K562 (cell line): ENCODE measurements at regions not wholly inside any gene's neighbourhood (a gene's known extent, or its start where the extent isn't known, plus 50 kb on each side); places are given as distances from the start of the nearest gene placed in this dataset.

Experiments
- ATAC-seq: fragments of 200-7000 bp; cut with Tn5 transposase; 3 replicates; pipeline ENCODE4 v1.9.1; 2020; ENCODE audit warnings: moderate library complexity
- BruUV-seq: library from RNA; stranded (reverse); fragments of 400-500 nt; replicated peaks from 2 replicates; lab custom pipeline; 2021; lab: Mats Ljungman, UMichigan
- CTCF ChIA-PET: fragments of 300-600 bp; formaldehyde crosslinking; extraction: SDS; loops from one replicate; lab custom pipeline; 2021; ENCODE audit warnings: low intra/inter-chr PET ratio; lab: Yijun Ruan, JAX
- POLR2A ChIA-PET: fragments of 300-600, 350-650 bp; sonication (Branson Sonifier 250); formaldehyde crosslinking; extraction: SDS; loops from one replicate; lab custom pipeline; 2021; ENCODE audit warnings: antibody characterized with exemption, inconsistent platforms; lab: Yijun Ruan, JAX
- DNase-seq, 4 experiments: peaks; one replicate each; pipeline versions ENCODE4 v3.0.0 to v3.0.0-alpha.2; 2011 to 2018; ENCODE audit warnings: low spot score in 3 of 4, mixed read lengths in 3 of 4; ENCODE audit errors: extremely low read depth in 1 of 4
- FAIRE-seq: peaks from 2 replicates; lab custom pipeline; 2011; peaks lifted over from hg19 to GRCh38; lab: Jason Lieb, UNC
- H2AFZ ChIP-seq: 2 replicates; pipeline ENCODE4 v1.6.0; 2011; ENCODE audit warnings: low read depth, low read length, control low read depth, inconsistent platforms
- H3K27ac ChIP-seq: fragments of 200-600 bp; 3 replicates; pipeline ENCODE4 v1.8.0; 2011; ENCODE audit warnings: low read depth, mild to moderate bottlenecking, control low read depth, inconsistent platforms, low read length, moderate library complexity, mixed read lengths; ENCODE audit errors: extremely low read depth
- H3K27me3 ChIP-seq, 2 experiments: fragments of 300-600 bp in 1 of 2; 2 replicates in 1 of 2; 3 replicates in 1 of 2; pipeline versions ENCODE4 v1.6.0 to v1.8.0; 2011; ENCODE audit warnings: inconsistent platforms in 2 of 2, low read length in 2 of 2, mild to moderate bottlenecking in 1 of 2, mixed read lengths in 1 of 2, moderate library complexity in 1 of 2; ENCODE audit not compliant: control insufficient read depth in 2 of 2, insufficient read depth in 2 of 2
- H3K36me3 ChIP-seq: fragments of 300-600 bp; 3 replicates; pipeline ENCODE4 v1.8.0; 2011; ENCODE audit warnings: mild to moderate bottlenecking, low read length, inconsistent platforms; ENCODE audit not compliant: control insufficient read depth, insufficient read depth
- H3K4me1 ChIP-seq, 2 experiments: fragments of 200-600 bp in 1 of 2; replicated peaks in 1 of 2; 2 replicates in 1 of 2; 3 replicates in 1 of 2; pipeline versions ENCODE4 v1.5.1 to v1.8.0; 2011; ENCODE audit warnings: inconsistent platforms in 2 of 2, low read length in 2 of 2, mild to moderate bottlenecking in 1 of 2, mixed read lengths in 1 of 2, moderate library complexity in 1 of 2; ENCODE audit not compliant: control insufficient read depth in 2 of 2, insufficient read depth in 2 of 2
- H3K4me2 ChIP-seq: 2 replicates; pipeline ENCODE4 v1.6.1; 2011; ENCODE audit warnings: low read length, control low read depth, inconsistent platforms, mixed read lengths; ENCODE audit not compliant: insufficient read depth
- H3K4me3 ChIP-seq: fragments of 200-600 bp; sonication (generic), shearing (Covaris generic); 2 replicates; pipeline ENCODE4 v1.5.1; 2016; ENCODE audit warnings: control low read depth, inconsistent platforms
- H3K79me2 ChIP-seq: fragments of 200-600 bp; 3 replicates; pipeline ENCODE4 v1.8.0; 2011; ENCODE audit warnings: low read length, inconsistent platforms; ENCODE audit not compliant: control insufficient read depth, insufficient read depth
- H3K9ac ChIP-seq, 2 experiments: 2 replicates each; pipeline versions ENCODE4 v1.6.0 to v1.6.1; 2011; ENCODE audit warnings: low read depth in 2 of 2, low read length in 2 of 2, control low read depth in 1 of 2, inconsistent platforms in 1 of 2, mild to moderate bottlenecking in 1 of 2, mixed read lengths in 1 of 2; ENCODE audit not compliant: insufficient read depth in 1 of 2
- H3K9me1 ChIP-seq: one replicate; pipeline ENCODE4 v1.6.0; 2011; ENCODE audit warnings: inconsistent platforms, mild to moderate bottlenecking, low read length, moderate library complexity; ENCODE audit not compliant: control insufficient read depth, insufficient read depth
- H3K9me3 ChIP-seq: replicated peaks from 2 replicates; pipeline ENCODE4 v1.5.1; 2011; ENCODE audit warnings: low read depth, low read length, inconsistent platforms; ENCODE audit not compliant: control insufficient read depth, insufficient read depth
- H4K20me1 ChIP-seq: replicated peaks from 2 replicates; pipeline ENCODE4 v1.6.1; 2011; ENCODE audit warnings: low read length, inconsistent platforms, mixed read lengths; ENCODE audit not compliant: control insufficient read depth, insufficient read depth
- ARID1B ChIP-seq: fragments of 450-650 bp; IDR thresholded peaks from 2 replicates; pipeline ENCODE4 v1.6.1; 2016; ENCODE audit warnings: antibody characterized with exemption, mild to moderate bottlenecking, inconsistent platforms
- BRF1 ChIP-seq: IDR thresholded peaks from 3 replicates; pipeline ENCODE4 v1.6.1; 2011; ENCODE audit warnings: borderline replicate concordance, mild to moderate bottlenecking; ENCODE audit not compliant: insufficient read length; ENCODE audit errors: extremely low read depth
- CREM ChIP-seq: IDR thresholded peaks from 2 replicates; pipeline ENCODE4 v1.6.1; 2014; ENCODE audit warnings: antibody characterized with exemption, low read depth
- EP400 ChIP-seq: fragments of 450-650 bp; IDR thresholded peaks from 2 replicates; pipeline ENCODE4 v1.6.1; 2017; ENCODE audit warnings: antibody characterized with exemption, mild to moderate bottlenecking, moderate library complexity
- HCFC1 ChIP-seq: IDR thresholded peaks from 2 replicates; pipeline ENCODE4 v1.6.1; 2012; ENCODE audit warnings: low read depth, low read length, improper control_type of control experiment
- KLF6 ChIP-seq: fragments of 250-450 bp; sonication (Bioruptor Pico); IDR thresholded peaks from 2 replicates; pipeline ENCODE4 v1.4.0; 2020; ENCODE audit warnings: mild to moderate bottlenecking, moderate library complexity, borderline replicate concordance
- PRPF4 ChIP-seq: fragments of 200-400 bp; formaldehyde crosslinking; IDR thresholded peaks from one replicate; pipeline ENCODE4 v1.6.1; 2017; ENCODE audit warnings: low read length, low read depth, mild to moderate bottlenecking; ENCODE audit not compliant: insufficient read depth, poor library complexity, severe bottlenecking
- U2AF2 ChIP-seq: fragments of 200-400 bp; formaldehyde crosslinking; optimal IDR thresholded peaks from 2 replicates; pipeline ENCODE3; 2017; ENCODE audit warnings: low read depth, mild to moderate bottlenecking, low read length
- ZBTB8A ChIP-seq: fragments of 450-650 bp; IDR thresholded peaks from 2 replicates; pipeline ENCODE4 v1.6.1; 2018; ENCODE audit warnings: mild to moderate bottlenecking, moderate library complexity; ENCODE audit not compliant: partially characterized antibody
- ZEB2 ChIP-seq: fragments of 450-650 bp; IDR thresholded peaks from 2 replicates; pipeline ENCODE4 v1.6.1; 2016
- ZNF12 ChIP-seq: sonication (generic); formaldehyde crosslinking; IDR thresholded peaks from 2 replicates; pipeline ENCODE4 v1.4.0; 2020; ENCODE audit warnings: mild to moderate bottlenecking, missing genetic modification reagents
- WGBS: fragments of 100-300 bp; shearing (Covaris generic); methylation state at CpG from one replicate; pipeline ENCODE4 v1.1.6; 2016; ENCODE audit warnings: low coverage, mixed read lengths; ENCODE audit not compliant: insufficient coverage; ENCODE audit errors: missing lambda C conversion rate; 5-methylcytosine and 5-hydroxymethylcytosine counted together
- in situ Hi-C: fragments of 300-500 bp; cut with MboI; formaldehyde crosslinking; loops from 4 replicates; pipeline ENCODE4 v1.15.0; 2018; ENCODE audit warnings: inconsistent platforms, mixed read lengths
- intact Hi-C: fragments of 100-400 bp; cut with micrococcal nuclease; formaldehyde crosslinking; loops from 2 replicates; pipeline ENCODE4 v1.14.2; 2022
- TF ChIP-seq, protein P1 (sequence below), 2 experiments: fragments of 450-650 bp; formaldehyde crosslinking in 1 of 2; IDR thresholded peaks; 2 replicates each; pipeline versions ENCODE4 v1.4.0 to v1.6.1; 2014 to 2020; ENCODE audit warnings: mild to moderate bottlenecking in 2 of 2, borderline replicate concordance in 1 of 2, low read depth in 1 of 2
- TF ChIP-seq, protein P2 (sequence below): sonication (generic); formaldehyde crosslinking; IDR thresholded peaks from 2 replicates; pipeline ENCODE4 v1.8.1; 2023; ENCODE audit warnings: mild to moderate bottlenecking, missing genetic modification reagents

DNA sequence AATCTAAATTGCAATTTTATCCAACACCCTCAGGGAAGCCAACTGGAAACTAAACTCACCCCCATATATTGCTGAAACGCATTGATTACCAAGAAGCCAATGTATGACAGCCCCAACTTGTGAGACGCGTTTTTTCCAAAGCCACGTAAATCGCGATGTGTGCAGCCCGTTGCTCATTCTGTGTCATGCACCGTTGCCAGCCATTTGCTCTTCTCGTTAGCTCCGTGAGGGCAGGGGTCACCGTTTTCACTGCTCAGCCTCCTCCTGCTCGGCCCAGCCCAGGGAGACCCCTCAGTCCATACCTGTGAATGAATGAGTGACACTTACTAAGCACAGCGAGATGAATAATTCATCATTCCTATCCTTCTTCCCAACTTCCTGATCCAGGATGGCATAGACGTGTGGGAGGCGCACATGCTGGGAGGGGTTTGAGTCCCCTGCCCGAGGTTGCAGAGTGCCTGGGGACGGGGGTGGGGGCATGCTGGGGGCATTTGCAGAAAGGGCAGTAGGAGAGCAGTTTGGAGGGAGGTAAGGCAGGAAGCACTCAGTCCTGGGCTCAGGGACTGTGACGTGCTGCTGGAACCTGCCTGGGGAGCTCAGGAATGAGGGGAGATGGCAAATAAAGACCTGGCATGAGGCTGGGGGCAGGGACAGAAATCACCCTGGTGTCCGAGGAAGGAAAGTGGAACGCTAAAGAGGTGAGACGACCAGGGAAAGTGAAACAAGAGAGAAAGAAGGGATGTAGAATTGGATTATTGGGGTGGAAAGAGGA lies 104.2 kb upstream of the SDK1 start:
- DNase-seq, result no peak
- ChIA-PET POLR2A (interaction anchor here (1.7 kb wide), 1 partner anchor 10 kb away, joined by 5 read pairs; no protein-coding TSS in a partner anchor), CTCF (no interaction called here)
- no peak for ATAC-seq
- intact Hi-C loops (no loop called here), in situ Hi-C loops (no loop called here)
- Histone ChIP-seq H3K9ac (no peak overlapping the region), H3K9me1 (no peaks in the 10 kb centered on the region), H3K79me2 (no peaks in the 10 kb centered on the region), H3K4me1 (no peaks in the 10 kb centered on the region), H3K9me3 (no peaks in the 10 kb centered on the region), H3K27me3 (peaks cover 2 to 17% of the 10 kb centered on the region in 2 experiments; a peak in 3 of 5 replicates), H3K4me2 (no peak overlapping the region), H3K27ac (no peak overlapping the region), H4K20me1 (no peaks in the 10 kb centered on the region; the same call in 1 of the 2 replicates), H3K4me3 (no peak overlapping the region), H2AFZ (no peak overlapping the region), H3K36me3 (no peaks in the 10 kb centered on the region)
- 1% methylated on average over 21 of the region's 21 CpGs for WGBS
- FAIRE-seq, result no peak
- TF ChIP-seq ZEB2 (no peak), CREM (no peak), ZBTB8A (no peak), U2AF2 (no peak), BRF1 (no peak), PRPF4 (no peak), HCFC1 (no peak), EP400 (no peak), ZNF12 (CRISPR knock-in tag) (no peak), ARID1B (no peak), KLF6 (CRISPR knock-in tag) (no peak)
- TF ChIP-seq, protein P1, sequence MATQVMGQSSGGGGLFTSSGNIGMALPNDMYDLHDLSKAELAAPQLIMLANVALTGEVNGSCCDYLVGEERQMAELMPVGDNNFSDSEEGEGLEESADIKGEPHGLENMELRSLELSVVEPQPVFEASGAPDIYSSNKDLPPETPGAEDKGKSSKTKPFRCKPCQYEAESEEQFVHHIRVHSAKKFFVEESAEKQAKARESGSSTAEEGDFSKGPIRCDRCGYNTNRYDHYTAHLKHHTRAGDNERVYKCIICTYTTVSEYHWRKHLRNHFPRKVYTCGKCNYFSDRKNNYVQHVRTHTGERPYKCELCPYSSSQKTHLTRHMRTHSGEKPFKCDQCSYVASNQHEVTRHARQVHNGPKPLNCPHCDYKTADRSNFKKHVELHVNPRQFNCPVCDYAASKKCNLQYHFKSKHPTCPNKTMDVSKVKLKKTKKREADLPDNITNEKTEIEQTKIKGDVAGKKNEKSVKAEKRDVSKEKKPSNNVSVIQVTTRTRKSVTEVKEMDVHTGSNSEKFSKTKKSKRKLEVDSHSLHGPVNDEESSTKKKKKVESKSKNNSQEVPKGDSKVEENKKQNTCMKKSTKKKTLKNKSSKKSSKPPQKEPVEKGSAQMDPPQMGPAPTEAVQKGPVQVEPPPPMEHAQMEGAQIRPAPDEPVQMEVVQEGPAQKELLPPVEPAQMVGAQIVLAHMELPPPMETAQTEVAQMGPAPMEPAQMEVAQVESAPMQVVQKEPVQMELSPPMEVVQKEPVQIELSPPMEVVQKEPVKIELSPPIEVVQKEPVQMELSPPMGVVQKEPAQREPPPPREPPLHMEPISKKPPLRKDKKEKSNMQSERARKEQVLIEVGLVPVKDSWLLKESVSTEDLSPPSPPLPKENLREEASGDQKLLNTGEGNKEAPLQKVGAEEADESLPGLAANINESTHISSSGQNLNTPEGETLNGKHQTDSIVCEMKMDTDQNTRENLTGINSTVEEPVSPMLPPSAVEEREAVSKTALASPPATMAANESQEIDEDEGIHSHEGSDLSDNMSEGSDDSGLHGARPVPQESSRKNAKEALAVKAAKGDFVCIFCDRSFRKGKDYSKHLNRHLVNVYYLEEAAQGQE (IDR thresholded peaks at IDR 0.05; ENCODE audit: borderline replicate concordance), result no peak
- TF ChIP-seq, protein P1 (CRISPR knock-in tag; IDR thresholded peaks at IDR 0.05; ENCODE audit: low read depth), result no peak
- TF ChIP-seq, protein P2, sequence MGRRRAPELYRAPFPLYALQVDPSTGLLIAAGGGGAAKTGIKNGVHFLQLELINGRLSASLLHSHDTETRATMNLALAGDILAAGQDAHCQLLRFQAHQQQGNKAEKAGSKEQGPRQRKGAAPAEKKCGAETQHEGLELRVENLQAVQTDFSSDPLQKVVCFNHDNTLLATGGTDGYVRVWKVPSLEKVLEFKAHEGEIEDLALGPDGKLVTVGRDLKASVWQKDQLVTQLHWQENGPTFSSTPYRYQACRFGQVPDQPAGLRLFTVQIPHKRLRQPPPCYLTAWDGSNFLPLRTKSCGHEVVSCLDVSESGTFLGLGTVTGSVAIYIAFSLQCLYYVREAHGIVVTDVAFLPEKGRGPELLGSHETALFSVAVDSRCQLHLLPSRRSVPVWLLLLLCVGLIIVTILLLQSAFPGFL (CRISPR knock-in tag), result no peak
- no TSS peak for BruUV-seq
